Tibial nerve (tissue), 4 donors: ENCODE measurements at regions not wholly inside any gene's neighbourhood (a gene's known extent, or its start where the extent isn't known, plus 50 kb on each side); places are given as distances from the start of the nearest gene placed in this dataset.

Experiments used
- DNase-seq, 2 donors: peaks; one replicate each; pipeline ENCODE4 v3.0.0-alpha.2; 2019; ENCODE audit warnings: low spot score in 2 of 2
- H3K27ac ChIP-seq, 4 donors: fragments of 200-600 bp; sonication (generic) in 3 of 4; one replicate each; pipeline ENCODE4 v1.5.1; 2017 to 2019; ENCODE audit warnings: mild to moderate bottlenecking in 1 of 4
- H3K27me3 ChIP-seq, 2 donors: fragments of 200-600 bp; sonication (generic) in 1 of 2; one replicate each; pipeline versions ENCODE4 v1.5.1 to v1.6.0; 2017 to 2019
- H3K36me3 ChIP-seq, 3 donors: fragments of 200-600 bp; sonication (generic); one replicate each; pipeline ENCODE4 v1.5.1; 2018 to 2019
- H3K4me1 ChIP-seq, 4 donors: fragments of 200-600 bp; sonication (generic) in 3 of 4; one replicate each; pipeline ENCODE4 v1.5.1; 2017 to 2019
- H3K4me3 ChIP-seq, 4 donors: fragments of 200-600 bp; sonication (generic) in 3 of 4; one replicate each; pipeline ENCODE4 v1.5.1; 2017 to 2019; ENCODE audit warnings: mild to moderate bottlenecking in 1 of 4, moderate library complexity in 1 of 4
- H3K9me3 ChIP-seq, 4 donors: fragments of 200-600 bp; sonication (generic) in 3 of 4; one replicate each; pipeline ENCODE4 v1.5.1; 2017 to 2019
- CTCF ChIP-seq, 5 experiments: fragments of 200-600 bp in 3 of 5; fragments of 450-650 bp in 2 of 5; sonication (generic) in 3 of 5; IDR thresholded peaks; one replicate each; pipeline ENCODE4 v1.5.1; 2016 to 2019; ENCODE audit warnings: antibody characterized with exemption in 5 of 5, mild to moderate bottlenecking in 3 of 5, moderate library complexity in 2 of 5
- EP300 ChIP-seq, 2 donors: sonication (generic); formaldehyde crosslinking; IDR thresholded peaks; one replicate each; pipeline ENCODE4 v1.6.1; 2017; ENCODE audit warnings: antibody characterized with exemption in 2 of 2, mild to moderate bottlenecking in 1 of 2
- POLR2A ChIP-seq, 2 donors: fragments of 450-650 bp; IDR thresholded peaks; one replicate each; pipeline ENCODE4 v1.6.1; 2017; ENCODE audit warnings: antibody characterized with exemption in 2 of 2, mild to moderate bottlenecking in 2 of 2, moderate library complexity in 2 of 2
- WGBS, 2 donors: methylation state at CpG; one replicate each; pipeline ENCODE4 v1.1.5; 2018; 5-methylcytosine and 5-hydroxymethylcytosine counted together

- peaks cover 0 to 24% (median 0%) of the 10 kb centered on the region in 4 donors for H3K4me1 ChIP-seq
- H3K27me3 ChIP-seq, result no peaks in the 10 kb centered on the region
- TF ChIP-seq POLR2A (IDR thresholded peaks at IDR 0.05), result no peak
- TF ChIP-seq CTCF (IDR thresholded peaks at IDR 0.05), result no peak
- TF ChIP-seq EP300 (IDR thresholded peaks at IDR 0.05), result no peak
- no peaks in the 10 kb centered on the region for H3K36me3 ChIP-seq
- DNase-seq, result no peak
- 33 to 47% methylated on average over 2 of the region's 2 CpGs for WGBS, 2 donors
- no peak overlapping the region for H3K4me3 ChIP-seq
- no peak overlapping the region for H3K27ac ChIP-seq
- H3K9me3 ChIP-seq, result no peaks in the 10 kb centered on the region
Observed at GRCh38 chr5:90133941-90134340, 275.6 kb downstream of the CETN3 start.

GRCh38 chr5:90131383-90132133 is 278.0 kb downstream of the CETN3 start:
- Histone ChIP-seq H3K4me3 (no peak overlapping the region), H3K36me3 (no peaks in the 10 kb centered on the region), H3K4me1 (peaks cover 0 to 24% (median 0%) of the 10 kb centered on the region in 4 donors), H3K27ac (peak overlapping the region in 1 of 4 donors; percentile 21), H3K9me3 (no peaks in the 10 kb centered on the region), H3K27me3 (no peaks in the 10 kb centered on the region)
- 10 to 19% methylated on average over 1 of the region's 1 CpG for WGBS, 2 donors
- TF ChIP-seq EP300 (IDR thresholded peaks at IDR 0.05) (no peak), POLR2A (IDR thresholded peaks at IDR 0.05) (no peak), CTCF (IDR thresholded peaks at IDR 0.05) (no peak)
- no peak for DNase-seq

- 95 to 98% methylated on average over 1 of the region's 1 CpG for whole genome bisulfite sequencing, 2 donors
- H3K9me3 ChIP-seq, result no peaks in the 10 kb centered on the region
- H3K27me3 ChIP-seq, result no peaks in the 10 kb centered on the region
- H3K27ac ChIP-seq, result no peak overlapping the region
- H3K4me3 ChIP-seq, result no peak overlapping the region
- no peaks in the 10 kb centered on the region for H3K36me3 ChIP-seq
- H3K4me1 ChIP-seq, result peaks cover 0 to 10% (median 0%) of the 10 kb centered on the region in 4 donors
- TF ChIP-seq POLR2A (IDR thresholded peaks at IDR 0.05) (no peak), CTCF (IDR thresholded peaks at IDR 0.05) (no peak), EP300 (IDR thresholded peaks at IDR 0.05) (no peak)
- no peak for DNase-seq
Observed at GRCh38 chr5:90128551-90128950, 281.0 kb downstream of the CETN3 start.

- TF ChIP-seq EP300 (IDR thresholded peaks at IDR 0.05), result no peak
- TF ChIP-seq POLR2A (IDR thresholded peaks at IDR 0.05), result no peak
- Histone ChIP-seq H3K36me3 (no peaks in the 10 kb centered on the region), H3K27me3 (no peaks in the 10 kb centered on the region), H3K4me3 (no peak overlapping the region), H3K27ac (no peak overlapping the region), H3K9me3 (no peaks in the 10 kb centered on the region), H3K4me1 (peaks cover 0 to 5% (median 0%) of the 10 kb centered on the region in 4 donors)
- no peak for DNase-seq
- 33 to 35% methylated on average over 1 of the region's 1 CpG for WGBS, 2 donors
Observed at GRCh38 chr5:90119531-90119971, 290.0 kb downstream of the CETN3 start.

- TF ChIP-seq EP300 (IDR thresholded peaks at IDR 0.05), result no peak
- no peak for TF ChIP-seq POLR2A (IDR thresholded peaks at IDR 0.05)
- TF ChIP-seq CTCF (IDR thresholded peaks at IDR 0.05), result no peak
- Histone ChIP-seq H3K36me3 (no peaks in the 10 kb centered on the region), H3K9me3 (no peaks in the 10 kb centered on the region), H3K4me3 (no peak overlapping the region), H3K4me1 (peaks cover 0 to 9% (median 0%) of the 10 kb centered on the region in 4 donors), H3K27ac (no peak overlapping the region), H3K27me3 (no peaks in the 10 kb centered on the region)
- DNase-seq, result no peak
- 90 to 94% methylated on average over 1 of the region's 1 CpG for WGBS, 2 donors
Observed at GRCh38 chr5:90117005-90117404, 292.6 kb downstream of the CETN3 start.
